LNCaP clone FGC (cell line): ENCODE measurements at regions not wholly inside any gene's neighbourhood (a gene's known extent, or its start where the extent isn't known, plus 50 kb on each side); places are given as distances from the start of the nearest gene placed in this dataset.

ENCODE experiments used
- DNase-seq: peaks from one replicate; pipeline ENCODE4 v3.0.0-alpha.2; 2011; ENCODE audit warnings: low read depth
- H3K4me3 ChIP-seq: 2 replicates; pipeline ENCODE4 v1.5.1; 2011; ENCODE audit warnings: mild to moderate bottlenecking, low read depth, low read length, control low read depth
- CTCF ChIP-seq: IDR thresholded peaks from 2 replicates; pipeline ENCODE4 v1.5.1; 2012; ENCODE audit warnings: mild to moderate bottlenecking; ENCODE audit not compliant: control insufficient read depth, insufficient read depth; ENCODE audit errors: extremely low read depth

- no peak for DNase-seq
- no peak overlapping the region for H3K4me3 ChIP-seq
- no peak for TF ChIP-seq CTCF
Measured at GRCh38 chr4:126737899-126738526, 894.7 kb upstream of the INTU start.

- no peak for TF ChIP-seq CTCF
- DNase-seq: no peak
- H3K4me3 ChIP-seq: no peak overlapping the region
Measured at GRCh38 chr4:126738527-126738923, 894.2 kb upstream of the INTU start.

- TF ChIP-seq CTCF: no peak
- H3K4me3 ChIP-seq: no peak overlapping the region
- DNase-seq: no peak
Measured at GRCh38 chr4:126738926-126739325, 893.8 kb upstream of the INTU start.

- no peak overlapping the region for H3K4me3 ChIP-seq
- DNase-seq: no peak
- TF ChIP-seq CTCF: no peak
Measured at GRCh38 chr4:126740687-126741086, 892.1 kb upstream of the INTU start.

- no peak for DNase-seq
- no peak overlapping the region for H3K4me3 ChIP-seq
- no peak for TF ChIP-seq CTCF
Measured at GRCh38 chr4:126742048-126742447, 890.7 kb upstream of the INTU start.

GRCh38 chr4:126742885-126743284 is 889.9 kb upstream of the INTU start:
- no peak for DNase-seq
- no peak overlapping the region for H3K4me3 ChIP-seq
- TF ChIP-seq CTCF: no peak

GRCh38 chr4:126748736-126749135 is 884.0 kb upstream of the INTU start:
- no peak for DNase-seq
- H3K4me3 ChIP-seq: no peak overlapping the region
- no peak for TF ChIP-seq CTCF
